HepG2 (cell line): ENCODE measurements at regions not wholly inside any gene's neighbourhood (a gene's known extent, or its start where the extent isn't known, plus 50 kb on each side); places are given as distances from the start of the nearest gene placed in this dataset.

Experiments
- CHD2 ChIP-seq: IDR thresholded peaks from 2 replicates; pipeline ENCODE4 v1.6.1; 2011; ENCODE audit warnings: low read depth, low read length, improper control_type of control experiment
- ERF ChIP-seq: IDR thresholded peaks from 2 replicates; pipeline ENCODE4 v1.6.1; 2018; ENCODE audit warnings: missing biosample characterization, missing genetic modification reagents
- JUNB ChIP-seq: sonication (generic); formaldehyde crosslinking; IDR thresholded peaks from 2 replicates; pipeline ENCODE4 v1.8.0; 2022; ENCODE audit warnings: missing genetic modification reagents, mild to moderate bottlenecking, borderline replicate concordance
- MATR3 ChIP-seq: sonication (generic); formaldehyde crosslinking; IDR thresholded peaks from 2 replicates; pipeline ENCODE4 v1.4.0; 2020; ENCODE audit warnings: missing genetic modification reagents
- NFE2L1 ChIP-seq: sonication (generic); formaldehyde crosslinking; IDR thresholded peaks from 2 replicates; pipeline ENCODE4 v1.4.0; 2020; ENCODE audit warnings: missing genetic modification reagents, mild to moderate bottlenecking, borderline replicate concordance
- TCF12 ChIP-seq, 2 experiments: fragments of 450-650 bp in 1 of 2; sonication (generic) in 1 of 2; formaldehyde crosslinking in 1 of 2; IDR thresholded peaks; 2 replicates each; pipeline versions ENCODE4 v1.6.1 to v1.8.0; 2017 to 2022; ENCODE audit warnings: antibody characterized with exemption in 1 of 2, mild to moderate bottlenecking in 1 of 2, missing genetic modification reagents in 1 of 2, moderate library complexity in 1 of 2
- ZFX ChIP-seq: sonication (generic); formaldehyde crosslinking; IDR thresholded peaks from 2 replicates; pipeline ENCODE4 v1.4.0; 2020; ENCODE audit warnings: mild to moderate bottlenecking, low read depth, missing genetic modification reagents, moderate library complexity
- ZNF205 ChIP-seq: IDR thresholded peaks from 2 replicates; pipeline ENCODE4 v1.6.1; 2018; ENCODE audit warnings: missing biosample characterization, missing genetic modification reagents
- ZNF614 ChIP-seq: IDR thresholded peaks from 2 replicates; pipeline ENCODE4 v1.6.1; 2018; ENCODE audit warnings: missing biosample characterization, missing genetic modification reagents, inconsistent platforms, borderline replicate concordance
- TF ChIP-seq, protein P1 (sequence below): sonication (generic); formaldehyde crosslinking; IDR thresholded peaks from 2 replicates; pipeline ENCODE4 v1.5.0; 2020; ENCODE audit warnings: mild to moderate bottlenecking, missing genetic modification reagents, moderate library complexity
- TF ChIP-seq, protein P2 (sequence below): IDR thresholded peaks from 2 replicates; pipeline ENCODE4 v1.6.1; 2016; ENCODE audit warnings: missing genetic modification reagents, missing compliant biosample characterization

DNA sequence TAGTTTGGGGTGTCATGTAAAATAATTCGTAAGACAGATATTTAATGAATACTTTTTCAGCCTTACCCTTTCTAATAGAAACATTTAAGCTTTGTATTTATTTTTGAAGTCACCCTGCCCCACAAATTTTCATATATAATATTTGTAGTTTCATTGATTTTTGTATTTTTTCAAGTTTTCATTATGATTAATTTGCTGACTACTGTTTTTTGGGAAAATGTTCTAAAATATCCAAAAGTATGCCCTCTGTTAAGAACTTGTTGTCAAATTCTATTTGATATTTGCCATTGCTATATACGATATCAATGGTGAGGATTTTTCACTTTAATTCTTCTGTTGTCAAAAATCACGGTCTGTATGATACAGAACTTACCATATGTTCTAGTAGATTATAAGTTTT lies 793.9 kb upstream of the CITED2 start:
- TF ChIP-seq, protein P1, sequence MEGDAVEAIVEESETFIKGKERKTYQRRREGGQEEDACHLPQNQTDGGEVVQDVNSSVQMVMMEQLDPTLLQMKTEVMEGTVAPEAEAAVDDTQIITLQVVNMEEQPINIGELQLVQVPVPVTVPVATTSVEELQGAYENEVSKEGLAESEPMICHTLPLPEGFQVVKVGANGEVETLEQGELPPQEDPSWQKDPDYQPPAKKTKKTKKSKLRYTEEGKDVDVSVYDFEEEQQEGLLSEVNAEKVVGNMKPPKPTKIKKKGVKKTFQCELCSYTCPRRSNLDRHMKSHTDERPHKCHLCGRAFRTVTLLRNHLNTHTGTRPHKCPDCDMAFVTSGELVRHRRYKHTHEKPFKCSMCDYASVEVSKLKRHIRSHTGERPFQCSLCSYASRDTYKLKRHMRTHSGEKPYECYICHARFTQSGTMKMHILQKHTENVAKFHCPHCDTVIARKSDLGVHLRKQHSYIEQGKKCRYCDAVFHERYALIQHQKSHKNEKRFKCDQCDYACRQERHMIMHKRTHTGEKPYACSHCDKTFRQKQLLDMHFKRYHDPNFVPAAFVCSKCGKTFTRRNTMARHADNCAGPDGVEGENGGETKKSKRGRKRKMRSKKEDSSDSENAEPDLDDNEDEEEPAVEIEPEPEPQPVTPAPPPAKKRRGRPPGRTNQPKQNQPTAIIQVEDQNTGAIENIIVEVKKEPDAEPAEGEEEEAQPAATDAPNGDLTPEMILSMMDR (CRISPR knock-in tag): no peak
- TF ChIP-seq CHD2 (no peak), NFE2L1 (CRISPR knock-in tag) (no peak), ZNF614 (CRISPR knock-in tag) (no peak), MATR3 (CRISPR knock-in tag) (no peak), JUNB (CRISPR knock-in tag) (no peak), ZNF205 (CRISPR knock-in tag) (no peak), TCF12 (IDR thresholded peaks at IDR 0.05) (no peak), TCF12 (CRISPR knock-in tag; IDR thresholded peaks at IDR 0.05) (no peak), ZFX (CRISPR knock-in tag) (no peak), ERF (CRISPR knock-in tag) (no peak)
- TF ChIP-seq, protein P2, sequence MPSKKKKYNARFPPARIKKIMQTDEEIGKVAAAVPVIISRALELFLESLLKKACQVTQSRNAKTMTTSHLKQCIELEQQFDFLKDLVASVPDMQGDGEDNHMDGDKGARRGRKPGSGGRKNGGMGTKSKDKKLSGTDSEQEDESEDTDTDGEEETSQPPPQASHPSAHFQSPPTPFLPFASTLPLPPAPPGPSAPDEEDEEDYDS: no peak
